Cardiac fibroblast (primary cell): ENCODE measurements at regions not wholly inside any gene's neighbourhood (a gene's known extent, or its start where the extent isn't known, plus 50 kb on each side); places are given as distances from the start of the nearest gene placed in this dataset.
A peak's percentile ranks its signal among the peaks of the same experiment; 100 is the strongest.
"Not testable (repeated sequence)": the region's sequence is repeated elsewhere in the genome, so short reads cannot be mapped to it uniquely, and the experiment has no call there.

Source experiments
- DNase-seq, 2 donors: peaks; one replicate each; pipeline versions ENCODE4 v3.0.0 to v3.0.0-alpha.2; 2010; ENCODE audit warnings: low read depth in 2 of 2
- H3K4me3 ChIP-seq, 2 donors: replicated peaks in 1 of 2; 1 replicate in 1 of 2; 2 replicates in 1 of 2; pipeline ENCODE4 v1.5.1; 2011; ENCODE audit warnings: low read depth in 2 of 2, low read length in 2 of 2, mild to moderate bottlenecking in 2 of 2, moderate library complexity in 1 of 2
- CTCF ChIP-seq: IDR thresholded peaks from one replicate; pipeline ENCODE4 v1.5.1; 2011; ENCODE audit warnings: low read depth, mild to moderate bottlenecking, low read length, inconsistent platforms

DNA sequence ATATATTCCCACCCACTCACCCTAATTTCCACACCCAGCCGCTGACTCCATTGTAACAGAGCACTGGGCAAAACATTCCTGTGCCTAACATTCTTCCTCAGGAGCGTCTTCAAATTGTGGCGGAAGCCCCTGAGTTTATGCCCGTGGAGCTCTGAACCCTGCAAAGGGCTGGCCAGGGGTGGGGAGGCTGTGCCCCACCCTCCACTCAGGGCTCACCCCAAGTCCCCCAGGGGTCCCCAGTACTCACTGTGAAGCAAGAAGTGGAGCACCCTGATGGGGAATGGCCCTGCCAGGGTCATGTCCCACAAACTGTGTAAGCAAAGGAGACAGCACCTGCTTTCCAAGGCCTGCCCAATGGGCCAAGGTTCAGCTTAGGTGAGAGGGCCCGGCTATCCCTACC lies 303.2 kb downstream of the PREX1 start:
- no peak overlapping the region for H3K4me3 ChIP-seq
- no peak for DNase-seq
- no peak for TF ChIP-seq CTCF

DNA sequence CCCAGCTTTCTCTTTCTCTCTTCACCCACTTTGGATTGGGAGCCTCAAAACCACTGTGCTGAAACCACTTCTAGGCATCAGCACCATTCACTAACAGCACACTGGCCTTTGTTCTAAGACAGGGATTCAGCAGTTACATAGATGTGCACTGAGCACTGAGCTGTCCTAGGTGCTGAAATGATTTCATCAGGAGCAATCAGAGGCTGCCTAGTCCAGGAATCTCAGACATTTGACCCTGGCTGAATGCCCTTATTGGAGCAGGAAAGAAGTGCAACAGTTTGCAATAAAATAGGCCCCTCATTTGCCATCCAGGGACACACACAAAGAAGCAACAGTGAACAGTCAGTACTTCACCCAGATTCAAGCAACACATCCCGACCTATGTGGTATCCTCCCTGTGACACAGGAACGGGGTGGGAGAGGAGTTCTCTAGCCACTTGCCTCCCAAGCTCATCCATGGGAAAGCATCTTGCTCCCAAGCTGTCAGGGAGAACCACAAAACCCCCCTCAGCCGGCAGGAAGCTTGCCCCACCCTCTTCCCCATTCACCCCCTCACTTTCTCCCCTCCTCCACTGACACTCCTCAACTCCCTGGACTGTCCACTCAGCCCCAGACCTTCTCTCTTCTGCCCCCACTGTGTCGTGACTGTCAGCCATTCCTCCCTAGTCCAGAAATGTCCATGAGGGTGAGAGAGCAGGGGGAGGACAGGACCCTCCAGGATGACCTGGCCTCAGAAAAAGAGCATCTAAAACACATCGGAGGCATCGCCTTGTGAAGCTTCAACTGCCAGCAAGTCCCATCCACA lies 304.4 kb downstream of the PREX1 start:
- no peak overlapping the region for H3K4me3 ChIP-seq
- TF ChIP-seq CTCF, result no peak
- DNase-seq, result peak; percentile 55 to 82

DNA sequence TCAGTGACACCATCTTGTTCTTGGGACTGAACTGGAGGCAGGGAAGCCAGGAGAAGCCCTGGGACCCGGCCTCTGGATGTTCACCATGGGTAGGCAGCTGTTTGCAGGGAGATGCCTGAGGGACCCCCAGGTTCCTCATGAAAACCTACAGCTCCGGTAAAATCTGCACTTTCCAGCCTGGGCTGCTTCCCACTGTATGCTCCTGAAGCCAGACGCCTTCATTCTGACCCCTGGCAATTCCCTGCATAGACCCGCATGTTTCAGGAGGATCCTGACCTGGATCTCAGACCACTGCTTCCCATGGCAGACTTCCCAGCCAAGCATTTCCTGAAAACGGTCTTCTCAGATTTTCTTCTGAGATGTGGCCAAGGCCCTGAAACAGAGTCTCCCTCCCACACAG lies 306.7 kb downstream of the PREX1 start:
- no peak overlapping the region for H3K4me3 ChIP-seq
- TF ChIP-seq CTCF, result no peak
- DNase-seq, result no peak

- DNase-seq, result peak in 1 of 2 donors; percentile 3
- H3K4me3 ChIP-seq, result not testable (repeated sequence)
Observed at GRCh38 chr20:48516196-48516595, 311.6 kb downstream of the PREX1 start.

- H3K4me3 ChIP-seq, DNase-seq: not testable (repeated sequence)
Observed at GRCh38 chr20:48514577-48514976, 313.2 kb downstream of the PREX1 start.

DNA sequence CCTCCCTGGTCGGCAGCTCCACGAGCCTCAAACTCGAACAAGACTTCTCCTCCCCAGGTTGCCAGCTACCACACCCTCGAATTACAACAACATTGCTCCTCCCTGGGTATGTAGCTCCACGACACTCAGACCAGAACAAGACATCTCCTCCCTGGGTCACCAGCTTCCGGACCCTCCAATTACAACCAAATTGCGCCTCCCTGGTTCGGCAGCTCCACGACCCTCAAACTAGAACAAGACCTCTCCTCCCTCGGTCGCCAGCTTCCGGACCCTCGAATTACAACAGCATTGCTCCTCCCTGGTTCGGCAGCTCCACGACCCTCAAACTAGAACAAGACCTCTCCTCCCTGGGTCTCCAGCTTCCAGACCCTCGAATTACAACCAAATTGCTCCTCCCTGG lies 315.3 kb downstream of the PREX1 start:
- DNase-seq, H3K4me3 ChIP-seq: not testable (repeated sequence)

DNA sequence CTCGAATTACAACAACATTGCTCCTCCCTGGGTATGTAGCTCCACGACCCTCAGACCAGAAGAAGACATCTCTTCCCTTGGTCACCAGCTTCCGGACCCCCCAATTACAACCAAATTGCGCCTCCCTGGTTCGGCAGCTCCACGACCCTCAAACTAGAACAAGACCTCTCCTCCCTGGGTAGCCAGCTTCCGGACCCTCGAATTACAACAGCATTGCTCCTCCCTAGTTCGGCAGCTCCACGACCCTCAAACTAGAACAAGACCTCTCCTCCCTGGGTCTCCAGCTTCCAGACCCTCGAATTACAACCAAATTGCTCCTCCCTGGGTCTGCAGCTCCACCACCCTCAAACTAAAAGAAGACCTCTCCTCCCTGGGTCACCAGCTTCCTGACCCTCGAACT lies 322.7 kb downstream of the PREX1 start:
- DNase-seq, H3K4me3 ChIP-seq: not testable (repeated sequence)

- no peak for DNase-seq
- TF ChIP-seq CTCF, result no peak
- no peak overlapping the region for H3K4me3 ChIP-seq
Observed at GRCh38 chr20:48503166-48503815, 324.5 kb downstream of the PREX1 start.

GRCh38 chr20:48502758-48503157 lies 325.0 kb downstream of the PREX1 start:
- TF ChIP-seq CTCF, result no peak
- no peak for DNase-seq
- H3K4me3 ChIP-seq, result no peak overlapping the region
